Endodermal cell (in vitro differentiated cells): ENCODE measurements at regions not wholly inside any gene's neighbourhood (a gene's known extent, or its start where the extent isn't known, plus 50 kb on each side); places are given as distances from the start of the nearest gene placed in this dataset.

Source experiments
- DNase-seq: peaks from one replicate; pipeline ENCODE4 v3.0.0-alpha.2; 2017
- H3K27ac ChIP-seq: 2 replicates; pipeline ENCODE4 v1.5.1; 2013; ENCODE audit warnings: mild to moderate bottlenecking, low read depth, low read length, moderate library complexity
- H3K27me3 ChIP-seq: 2 replicates; pipeline ENCODE4 v1.6.1; 2013; ENCODE audit warnings: mild to moderate bottlenecking, low read length, moderate library complexity; ENCODE audit not compliant: insufficient read depth, control insufficient read depth, poor library complexity, severe bottlenecking
- H3K36me3 ChIP-seq: 2 replicates; pipeline ENCODE4 v1.7.0; 2013; ENCODE audit warnings: mild to moderate bottlenecking, low read length, moderate library complexity; ENCODE audit not compliant: control insufficient read depth, insufficient read depth
- H3K4me1 ChIP-seq: one replicate; pipeline ENCODE4 v1.7.0; 2013; ENCODE audit warnings: low read length; ENCODE audit not compliant: control insufficient read depth, insufficient read depth
- H3K4me3 ChIP-seq: 2 replicates; pipeline ENCODE4 v1.5.1; 2013; ENCODE audit warnings: mild to moderate bottlenecking, low read length, moderate library complexity
- H3K9ac ChIP-seq: 2 replicates; pipeline ENCODE4 v1.6.1; 2013; ENCODE audit warnings: mild to moderate bottlenecking, low read length, moderate library complexity; ENCODE audit not compliant: poor library complexity, severe bottlenecking; ENCODE audit errors: extremely low read depth
- H3K9me3 ChIP-seq: 2 replicates; pipeline ENCODE4 v1.6.1; 2013; ENCODE audit warnings: mild to moderate bottlenecking, low read length, moderate library complexity; ENCODE audit not compliant: control insufficient read depth
- H3K27ac Mint-ChIP-seq: 2 replicates; pipeline ENCODE4 v1.8.0; 2020; ENCODE audit warnings: mixed read lengths
- H3K27me3 Mint-ChIP-seq: 2 replicates; pipeline ENCODE4 v1.8.0; 2021; ENCODE audit warnings: mild to moderate bottlenecking, mixed read lengths; ENCODE audit not compliant: insufficient read depth
- H3K36me3 Mint-ChIP-seq: 2 replicates; pipeline ENCODE4 v1.8.0; 2020; ENCODE audit warnings: low read depth, mixed read lengths
- H3K4me1 Mint-ChIP-seq: 2 replicates; pipeline ENCODE4 v1.8.0; 2020; ENCODE audit warnings: mixed read lengths
- H3K4me3 Mint-ChIP-seq: 2 replicates; pipeline ENCODE4 v1.8.0; 2020; ENCODE audit warnings: mild to moderate bottlenecking, moderate library complexity, mixed read lengths
- H3K9me3 Mint-ChIP-seq: 2 replicates; pipeline ENCODE4 v1.8.0; 2020; ENCODE audit warnings: mild to moderate bottlenecking, mixed read lengths
- CTCF ChIP-seq: fragments of 200-600 bp; sonication (generic); conservative IDR thresholded peaks from 2 replicates; pipeline ENCODE4 v1.5.0; 2021; ENCODE audit warnings: antibody characterized with exemption, mild to moderate bottlenecking
- WGBS, 2 experiments: methylation state at CpG; one replicate each; pipeline versions ENCODE4 v1.1.5 to v1.1.7; 2013; ENCODE audit warnings: missing lambda C conversion rate in 2 of 2, mixed read lengths in 1 of 2; ENCODE audit not compliant: insufficient coverage in 1 of 2, insufficient read length in 1 of 2; 5-methylcytosine and 5-hydroxymethylcytosine counted together

- Histone ChIP-seq H3K36me3 (no peaks in the 10 kb centered on the region), H3K27ac (no peak overlapping the region), H3K4me3 (no peak overlapping the region), H3K9me3 (peaks cover 4% of the 10 kb centered on the region), H3K9ac (no peak overlapping the region), H3K27me3 (no peaks in the 10 kb centered on the region), H3K4me1 (no peaks in the 10 kb centered on the region)
- H3K27ac Mint-ChIP-seq: no peak overlapping the region
- WGBS, 2 experiments: 60 to 80% methylated on average over 1 of the region's 2 CpGs
- TF ChIP-seq CTCF: no peak
- no peaks in the 10 kb centered on the region for H3K27me3 Mint-ChIP-seq
- H3K9me3 Mint-ChIP-seq: no peaks in the 10 kb centered on the region
- H3K36me3 Mint-ChIP-seq: no peaks in the 10 kb centered on the region
- no peak overlapping the region for H3K4me3 Mint-ChIP-seq
- H3K4me1 Mint-ChIP-seq: no peaks in the 10 kb centered on the region
- no peak for DNase-seq
These were observed 301.6 kb downstream of the SLITRK6 start for GRCh38 chr13:85497652-85498051.

- H3K27me3 ChIP-seq: no peaks in the 10 kb centered on the region
- H3K27ac ChIP-seq: no peak overlapping the region
- H3K27me3 Mint-ChIP-seq: no peaks in the 10 kb centered on the region
- no peaks in the 10 kb centered on the region for H3K36me3 Mint-ChIP-seq
- H3K4me1 ChIP-seq: no peaks in the 10 kb centered on the region
- no peaks in the 10 kb centered on the region for H3K36me3 ChIP-seq
- H3K9me3 ChIP-seq: peaks cover 4% of the 10 kb centered on the region
- H3K9me3 Mint-ChIP-seq: no peaks in the 10 kb centered on the region
- H3K4me3 Mint-ChIP-seq: no peak overlapping the region
- no peak overlapping the region for H3K9ac ChIP-seq
- WGBS, 2 experiments: 83 to 98% methylated on average over 1 to 4 of the region's 4 CpGs
- no peaks in the 10 kb centered on the region for H3K4me1 Mint-ChIP-seq
- no peak for DNase-seq
- no peak overlapping the region for H3K27ac Mint-ChIP-seq
- TF ChIP-seq CTCF: no peak
- no peak overlapping the region for H3K4me3 ChIP-seq
These were observed 306.9 kb downstream of the SLITRK6 start for GRCh38 chr13:85492283-85492682.

GRCh38 chr13:85486663-85487062 is 312.6 kb downstream of the SLITRK6 start:
- H3K9me3 Mint-ChIP-seq: no peaks in the 10 kb centered on the region
- H3K4me1 Mint-ChIP-seq: no peaks in the 10 kb centered on the region
- H3K36me3 Mint-ChIP-seq: no peaks in the 10 kb centered on the region
- H3K4me3 ChIP-seq: no peak overlapping the region
- H3K4me3 Mint-ChIP-seq: no peak overlapping the region
- no peaks in the 10 kb centered on the region for H3K4me1 ChIP-seq
- no peak for DNase-seq
- no peaks in the 10 kb centered on the region for H3K27me3 Mint-ChIP-seq
- H3K27me3 ChIP-seq: no peaks in the 10 kb centered on the region
- no peak for TF ChIP-seq CTCF
- H3K9ac ChIP-seq: no peak overlapping the region
- H3K27ac ChIP-seq: no peak overlapping the region
- no peaks in the 10 kb centered on the region for H3K9me3 ChIP-seq
- H3K27ac Mint-ChIP-seq: no peak overlapping the region
- H3K36me3 ChIP-seq: no peaks in the 10 kb centered on the region
